ENCODE measurements at regions not wholly inside any gene's neighbourhood (a gene's known extent, or its start where the extent isn't known, plus 50 kb on each side); places are given as distances from the start of the nearest gene placed in this dataset.

GRCh38 chr14:84579292-84579691, 950.7 kb upstream of the FLRT2 start:
- no peak for DNase-seq

- no peak for DNase-seq
Observed at GRCh38 chr14:84581041-84581440, 948.9 kb upstream of the FLRT2 start.

GRCh38 chr14:84584511-84584910, 945.4 kb upstream of the FLRT2 start:
- no peak for DNase-seq

- DNase-seq, result no peak
Observed at GRCh38 chr14:84591827-84592445, 938.0 kb upstream of the FLRT2 start.

- DNase-seq, result no peak
Observed at GRCh38 chr14:84592770-84593169, 937.2 kb upstream of the FLRT2 start.

- no peak for DNase-seq
Observed at GRCh38 chr14:84610086-84610485, 919.9 kb upstream of the FLRT2 start.

GRCh38 chr14:84622357-84622756, 907.6 kb upstream of the FLRT2 start:
- DNase-seq, result no peak

GRCh38 chr14:84643446-84643845, 886.5 kb upstream of the FLRT2 start:
- DNase-seq, result no peak

GRCh38 chr14:84646786-84647500, 883.0 kb upstream of the FLRT2 start:
- no peak for DNase-seq

GRCh38 chr14:84655014-84655413, 874.9 kb upstream of the FLRT2 start:
- no peak for DNase-seq

- DNase-seq, result no peak
Observed at GRCh38 chr14:84657911-84658310, 872.0 kb upstream of the FLRT2 start.

GRCh38 chr14:84670796-84671195, 859.1 kb upstream of the FLRT2 start:
- no peak for DNase-seq

- no peak for DNase-seq
Observed at GRCh38 chr14:84671776-84672175, 858.2 kb upstream of the FLRT2 start.

GRCh38 chr14:84674636-84675035, 855.3 kb upstream of the FLRT2 start:
- no peak for DNase-seq

GRCh38 chr14:84686550-84686949, 843.4 kb upstream of the FLRT2 start:
- DNase-seq, result no peak

- no peak for DNase-seq
Observed at GRCh38 chr14:84688297-84689025, 841.5 kb upstream of the FLRT2 start.

GRCh38 chr14:84694161-84694560, 835.8 kb upstream of the FLRT2 start:
- no peak for DNase-seq

GRCh38 chr14:84704601-84705000, 825.3 kb upstream of the FLRT2 start:
- DNase-seq, result no peak

GRCh38 chr14:84707830-84708229, 822.1 kb upstream of the FLRT2 start:
- DNase-seq, result no peak

- DNase-seq, result no peak
Observed at GRCh38 chr14:84708865-84709264, 821.1 kb upstream of the FLRT2 start.

- DNase-seq, result no peak
Observed at GRCh38 chr14:84726471-84726870, 803.5 kb upstream of the FLRT2 start.

- no peak for DNase-seq
Observed at GRCh38 chr14:84749191-84749955, 780.6 kb upstream of the FLRT2 start.

GRCh38 chr14:84750284-84750683, 779.7 kb upstream of the FLRT2 start:
- DNase-seq, result no peak
